GM12872 (cell line): ENCODE measurements at regions not wholly inside any gene's neighbourhood (a gene's known extent, or its start where the extent isn't known, plus 50 kb on each side); places are given as distances from the start of the nearest gene placed in this dataset.

Source experiments
- TF ChIP-seq, protein P1 (sequence below): IDR thresholded peaks from 3 replicates; pipeline ENCODE4 v1.5.1; 2011; ENCODE audit warnings: low read depth, mild to moderate bottlenecking, low read length, moderate library complexity; ENCODE audit not compliant: insufficient read depth

GRCh38 chr3:105944721-105945120, 75.9 kb upstream of the CBLB start:
- TF ChIP-seq, protein P1, sequence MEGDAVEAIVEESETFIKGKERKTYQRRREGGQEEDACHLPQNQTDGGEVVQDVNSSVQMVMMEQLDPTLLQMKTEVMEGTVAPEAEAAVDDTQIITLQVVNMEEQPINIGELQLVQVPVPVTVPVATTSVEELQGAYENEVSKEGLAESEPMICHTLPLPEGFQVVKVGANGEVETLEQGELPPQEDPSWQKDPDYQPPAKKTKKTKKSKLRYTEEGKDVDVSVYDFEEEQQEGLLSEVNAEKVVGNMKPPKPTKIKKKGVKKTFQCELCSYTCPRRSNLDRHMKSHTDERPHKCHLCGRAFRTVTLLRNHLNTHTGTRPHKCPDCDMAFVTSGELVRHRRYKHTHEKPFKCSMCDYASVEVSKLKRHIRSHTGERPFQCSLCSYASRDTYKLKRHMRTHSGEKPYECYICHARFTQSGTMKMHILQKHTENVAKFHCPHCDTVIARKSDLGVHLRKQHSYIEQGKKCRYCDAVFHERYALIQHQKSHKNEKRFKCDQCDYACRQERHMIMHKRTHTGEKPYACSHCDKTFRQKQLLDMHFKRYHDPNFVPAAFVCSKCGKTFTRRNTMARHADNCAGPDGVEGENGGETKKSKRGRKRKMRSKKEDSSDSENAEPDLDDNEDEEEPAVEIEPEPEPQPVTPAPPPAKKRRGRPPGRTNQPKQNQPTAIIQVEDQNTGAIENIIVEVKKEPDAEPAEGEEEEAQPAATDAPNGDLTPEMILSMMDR, result no peak

GRCh38 chr3:105948101-105948500, 79.3 kb upstream of the CBLB start:
- TF ChIP-seq, protein P1, result no peak

DNA sequence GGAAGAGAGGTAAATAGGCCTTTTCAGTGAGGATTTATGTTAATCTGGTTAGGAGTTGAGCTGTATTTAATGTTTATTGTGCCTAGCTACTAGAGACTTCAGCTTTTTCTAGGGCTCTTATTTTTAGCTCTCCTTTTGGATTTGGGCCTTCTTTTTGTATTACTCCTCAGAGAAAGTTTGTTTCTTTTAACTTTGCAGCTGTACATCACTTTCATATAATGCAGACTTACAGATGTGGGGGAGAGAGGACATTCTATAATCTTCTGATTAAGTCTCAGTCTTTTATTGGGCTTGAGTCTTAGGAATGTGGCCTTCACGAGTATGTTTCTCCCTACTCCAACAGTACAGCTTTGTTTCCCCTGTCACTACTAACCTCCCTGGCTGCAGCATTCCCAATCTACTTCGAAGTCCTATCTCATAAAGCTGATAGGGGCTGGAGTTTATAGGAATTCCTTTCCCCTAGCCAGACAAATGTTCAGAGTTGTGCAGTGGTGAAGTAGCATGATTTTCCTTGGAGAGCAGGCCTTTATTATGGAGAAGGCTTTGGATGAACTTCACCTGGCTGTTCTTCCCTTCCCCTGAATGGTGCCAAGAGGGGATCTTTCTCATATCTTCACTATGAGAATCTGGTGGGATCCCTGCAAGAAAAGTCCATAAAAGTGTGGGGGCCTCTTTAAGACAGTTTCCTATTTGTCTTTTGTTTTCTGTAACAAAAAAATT, 82.2 kb upstream of the CBLB start:
- TF ChIP-seq, protein P1, result no peak

DNA sequence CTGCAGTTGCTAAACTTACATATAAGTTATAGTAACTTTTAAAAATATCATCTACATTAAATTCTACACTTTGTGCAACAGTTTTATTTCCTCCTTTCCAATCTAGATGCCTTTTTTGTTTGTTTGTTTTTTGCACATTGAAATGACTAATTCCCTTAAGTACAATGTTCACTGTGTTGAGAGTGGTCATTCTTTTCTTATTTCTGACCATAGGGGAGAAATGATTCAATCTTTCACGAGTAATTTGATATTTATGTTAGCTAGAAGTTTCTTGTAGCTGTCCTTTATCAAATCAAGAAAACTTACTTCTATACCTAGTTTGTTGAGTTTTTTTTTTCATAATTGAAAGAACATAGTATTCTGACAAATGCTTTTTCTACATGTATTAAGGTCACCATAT, 85.0 kb upstream of the CBLB start:
- TF ChIP-seq, protein P1, result no peak

DNA sequence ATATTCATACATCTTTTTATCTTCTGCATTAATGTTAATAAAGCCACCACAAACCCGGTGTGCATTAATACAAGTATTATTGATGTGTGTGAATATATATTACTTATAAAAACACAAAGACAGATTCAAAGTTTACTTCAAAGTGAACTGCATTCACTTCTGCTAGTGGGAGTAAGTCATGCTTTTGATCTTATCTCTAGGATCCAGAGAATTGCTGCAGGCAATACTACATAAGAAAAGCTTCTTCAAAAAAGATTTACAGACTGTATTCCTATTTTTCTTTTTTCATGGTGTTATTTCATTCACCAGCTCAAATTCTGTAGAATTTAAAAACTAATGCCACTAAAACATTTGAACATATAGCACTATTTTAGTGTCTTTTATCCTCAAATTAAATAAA, 87.5 kb upstream of the CBLB start:
- TF ChIP-seq, protein P1, result no peak

DNA sequence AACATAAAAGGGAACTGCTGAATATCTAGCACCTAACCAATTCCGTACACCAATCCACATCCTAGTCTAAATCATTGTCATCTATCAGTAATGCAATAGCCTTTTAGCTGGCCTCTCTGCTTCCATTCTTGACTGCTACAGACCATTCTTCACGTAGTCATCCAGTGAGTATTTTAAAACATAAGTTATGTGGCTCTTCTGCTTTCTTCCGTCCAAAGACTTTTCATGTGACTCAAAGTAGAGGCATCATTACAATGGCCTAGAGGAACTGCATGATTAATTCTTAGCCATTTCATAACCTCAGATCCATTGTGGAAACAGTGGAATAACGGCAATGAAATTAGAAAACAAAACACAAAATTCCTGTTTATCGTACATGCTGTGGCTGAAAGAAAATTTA, 88.9 kb upstream of the CBLB start:
- TF ChIP-seq, protein P1, result no peak

DNA sequence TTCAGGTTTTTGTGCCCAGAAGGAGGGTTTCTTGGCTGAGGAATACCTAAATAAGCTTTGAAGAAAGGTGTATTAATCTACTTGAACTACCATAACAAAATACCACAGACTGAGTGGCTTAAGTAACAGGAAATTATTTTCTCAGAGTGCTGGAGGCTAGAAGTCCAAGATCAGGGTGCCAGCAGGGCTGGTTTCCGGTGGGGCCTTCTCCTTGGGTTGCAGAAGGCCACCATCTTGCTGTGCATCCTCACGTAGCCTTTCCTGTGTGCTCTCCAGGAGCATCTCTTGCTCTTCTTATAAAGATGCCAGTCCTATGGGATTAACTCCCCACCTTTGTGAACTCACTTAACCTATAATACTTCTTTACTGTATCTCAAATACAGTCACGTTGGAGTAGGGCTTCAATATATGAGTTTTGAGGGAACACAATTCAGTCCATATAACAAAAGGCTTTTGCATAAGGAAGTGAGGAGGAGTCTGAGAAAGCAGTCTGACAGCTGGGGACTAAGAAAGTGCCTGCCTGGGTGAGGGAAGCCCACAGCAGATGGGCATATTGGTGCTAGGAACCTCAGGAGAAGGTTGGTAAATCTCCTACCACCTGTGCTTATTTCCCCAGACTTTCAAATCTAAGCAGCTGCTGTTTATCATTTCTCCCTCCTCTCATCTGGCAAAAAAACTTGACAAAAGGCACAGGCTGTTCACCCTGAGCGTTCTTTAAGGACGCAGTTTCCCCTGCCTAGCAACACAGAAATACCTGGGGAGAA, 89.6 kb upstream of the CBLB start:
- TF ChIP-seq, protein P1, result no peak
